DOHH2 (cell line): ENCODE measurements at regions not wholly inside any gene's neighbourhood (a gene's known extent, or its start where the extent isn't known, plus 50 kb on each side); places are given as distances from the start of the nearest gene placed in this dataset.

Experiments
- H3F3A ChIP-seq: fragments of 200-600 bp; sonication (generic), shearing (Covaris generic); 2 replicates; pipeline ENCODE4 v1.6.0; 2016; ENCODE audit warnings: antibody characterized with exemption, mild to moderate bottlenecking; ENCODE audit not compliant: control insufficient read depth, insufficient read depth
- H3K27ac ChIP-seq: fragments of 200-600 bp; sonication (generic); 2 replicates; pipeline ENCODE4 v1.5.1; 2014; ENCODE audit warnings: low read depth, mild to moderate bottlenecking, low read length, moderate library complexity
- H3K27me3 ChIP-seq: fragments of 200-600 bp; sonication (generic); 2 replicates; pipeline ENCODE4 v1.6.1; 2014; ENCODE audit warnings: mild to moderate bottlenecking, low read length, mixed read lengths; ENCODE audit not compliant: control insufficient read depth
- H3K36me3 ChIP-seq: fragments of 200-600 bp; sonication (generic); 2 replicates; pipeline ENCODE4 v1.6.1; 2014; ENCODE audit warnings: mild to moderate bottlenecking, low read length, moderate library complexity, mixed read lengths; ENCODE audit not compliant: control insufficient read depth
- H3K4me1 ChIP-seq: fragments of 200-600 bp; sonication (generic); 2 replicates; pipeline ENCODE4 v1.6.1; 2014; ENCODE audit warnings: mild to moderate bottlenecking, low read length, mixed read lengths; ENCODE audit not compliant: control insufficient read depth
- H3K4me2 ChIP-seq: fragments of 200-600 bp; sonication (generic); 2 replicates; pipeline ENCODE4 v1.6.0; 2014; ENCODE audit warnings: mild to moderate bottlenecking, low read length, moderate library complexity
- H3K4me3 ChIP-seq: fragments of 200-600 bp; sonication (generic); 2 replicates; pipeline ENCODE4 v1.5.1; 2014; ENCODE audit warnings: mild to moderate bottlenecking, low read length, mixed read lengths
- H3K79me2 ChIP-seq: fragments of 200-600 bp; sonication (generic); 2 replicates; pipeline ENCODE4 v1.6.1; 2014; ENCODE audit warnings: mild to moderate bottlenecking, low read length, mixed read lengths; ENCODE audit not compliant: control insufficient read depth
- H3K9me2 ChIP-seq: fragments of 200-600 bp; sonication (generic); replicated peaks from 2 replicates; pipeline ENCODE4 v1.6.1; 2014; ENCODE audit warnings: mild to moderate bottlenecking, low read length, mixed read lengths; ENCODE audit not compliant: control insufficient read depth
- H3K9me3 ChIP-seq: fragments of 200-600 bp; sonication (generic); 2 replicates; pipeline ENCODE4 v1.6.1; 2014; ENCODE audit warnings: antibody characterized with exemption, low read length, mixed read lengths; ENCODE audit not compliant: control insufficient read depth, insufficient read depth
- H4K20me1 ChIP-seq: fragments of 200-600 bp; sonication (generic); 2 replicates; pipeline ENCODE4 v1.6.0; 2014; ENCODE audit warnings: low read depth, mild to moderate bottlenecking, antibody characterized with exemption, low read length, moderate library complexity; ENCODE audit not compliant: control insufficient read depth, insufficient read depth
- CTCF ChIP-seq: fragments of 200-600 bp; sonication (generic); IDR thresholded peaks from one replicate; pipeline ENCODE4 v1.5.1; 2014; ENCODE audit warnings: antibody characterized with exemption, mild to moderate bottlenecking, low read depth, low read length; ENCODE audit not compliant: poor library complexity, severe bottlenecking
- EZH2phosphoT487 ChIP-seq: fragments of 200-600 bp; sonication (generic); IDR thresholded peaks from 2 replicates; pipeline ENCODE4 v1.6.1; 2017; ENCODE audit warnings: borderline replicate concordance, mild to moderate bottlenecking, antibody characterized with exemption, low read length, moderate library complexity, mixed read lengths

DNA sequence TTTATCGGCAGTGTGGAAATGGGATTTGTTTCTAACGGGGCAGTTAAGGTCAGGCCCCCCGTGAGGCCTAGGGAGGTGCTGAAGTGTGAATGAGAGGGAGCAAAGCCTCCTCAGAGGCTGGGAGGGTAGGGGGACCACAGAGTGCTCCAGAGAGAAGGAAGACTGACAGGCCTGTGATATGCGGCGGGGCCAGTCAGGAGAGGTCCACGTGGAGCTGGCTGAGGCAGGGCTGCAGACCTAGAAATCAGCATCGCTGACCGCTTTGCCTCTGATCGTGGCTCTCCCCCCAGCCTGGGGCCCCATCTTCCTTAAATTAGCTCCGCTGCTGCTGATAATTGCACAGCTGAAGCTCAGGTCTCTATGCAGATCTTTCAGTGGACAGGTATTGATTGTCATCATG lies 240.8 kb upstream of the PWP1 start:
- Histone ChIP-seq H3K4me2 (no peak overlapping the region), H3K9me3 (no peaks in the 10 kb centered on the region)
- no peak for TF ChIP-seq EZH2phosphoT487
- no peak for TF ChIP-seq CTCF

GRCh38 chr12:107446476-107446875 lies 239.1 kb upstream of the PWP1 start:
- Histone ChIP-seq H3K27ac (no peak overlapping the region), H3K9me3 (no peaks in the 10 kb centered on the region), H3K27me3 (no peaks in the 10 kb centered on the region), H3K36me3 (no peaks in the 10 kb centered on the region), H4K20me1 (no peaks in the 10 kb centered on the region), H3F3A (no peaks in the 10 kb centered on the region), H3K79me2 (no peaks in the 10 kb centered on the region), H3K4me1 (no peaks in the 10 kb centered on the region), H3K4me2 (no peak overlapping the region), H3K4me3 (no peak overlapping the region), H3K9me2 (no peaks in the 10 kb centered on the region)
- TF ChIP-seq CTCF (no peak), EZH2phosphoT487 (no peak)

More for the DNA sequence above, 240.8 kb upstream of the PWP1 start:
- H4K20me1 ChIP-seq, result no peaks in the 10 kb centered on the region
- no peaks in the 10 kb centered on the region for H3K4me1 ChIP-seq
- no peaks in the 10 kb centered on the region for H3K27me3 ChIP-seq
- H3F3A ChIP-seq, result no peaks in the 10 kb centered on the region
- no peaks in the 10 kb centered on the region for H3K79me2 ChIP-seq
- no peak overlapping the region for H3K27ac ChIP-seq
- H3K4me3 ChIP-seq, result no peak overlapping the region
- no peaks in the 10 kb centered on the region for H3K9me2 ChIP-seq
- H3K36me3 ChIP-seq, result no peaks in the 10 kb centered on the region

DNA sequence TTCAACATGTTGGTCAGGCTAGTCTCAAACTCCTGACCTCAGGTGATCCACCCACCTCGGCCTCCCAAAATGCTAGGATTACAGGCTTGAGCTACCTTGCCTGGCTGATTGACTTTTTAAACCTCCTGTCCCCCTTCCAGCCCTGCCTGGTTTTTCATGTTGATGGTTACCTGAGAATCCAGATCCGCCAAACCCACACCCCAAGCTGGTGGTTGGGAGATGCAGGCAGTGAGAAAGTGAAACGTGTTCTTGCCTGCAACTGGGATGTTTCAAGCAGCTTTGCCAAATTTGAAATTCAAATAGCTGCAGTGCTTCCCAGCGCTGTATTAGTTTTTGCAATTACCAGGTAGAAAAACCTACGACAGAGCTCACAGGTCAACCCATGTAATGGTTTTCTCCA lies 238.3 kb upstream of the PWP1 start:
- no peak for TF ChIP-seq CTCF
- TF ChIP-seq EZH2phosphoT487, result no peak
- H3K9me2 ChIP-seq, result no peaks in the 10 kb centered on the region
- no peaks in the 10 kb centered on the region for H3K36me3 ChIP-seq
- H3K4me3 ChIP-seq, result no peak overlapping the region
- no peaks in the 10 kb centered on the region for H3K79me2 ChIP-seq
- no peak overlapping the region for H3K27ac ChIP-seq
- no peaks in the 10 kb centered on the region for H3K9me3 ChIP-seq
- no peaks in the 10 kb centered on the region for H3F3A ChIP-seq
- no peaks in the 10 kb centered on the region for H3K4me1 ChIP-seq
- H3K27me3 ChIP-seq, result no peaks in the 10 kb centered on the region
- H4K20me1 ChIP-seq, result no peaks in the 10 kb centered on the region
- no peak overlapping the region for H3K4me2 ChIP-seq

DNA sequence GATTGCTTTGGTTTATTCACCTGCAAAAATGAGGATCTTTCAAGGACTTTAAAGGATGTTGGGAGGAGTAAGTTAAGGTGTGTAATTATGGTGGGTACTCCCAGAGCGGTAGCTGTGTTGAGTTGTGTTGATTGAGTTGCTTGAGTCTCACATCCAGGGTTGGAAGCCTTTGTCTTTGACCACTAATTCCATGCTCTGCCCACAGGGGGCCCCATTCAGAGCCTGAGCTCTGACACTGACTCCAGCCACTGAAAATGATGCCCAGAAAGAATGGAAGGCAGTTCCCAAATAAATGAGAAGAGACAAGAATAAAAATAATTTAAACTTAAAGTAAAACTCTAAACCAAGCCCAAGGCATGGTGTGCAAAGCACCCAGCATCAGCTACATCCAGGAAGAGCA lies 237.4 kb upstream of the PWP1 start:
- no peaks in the 10 kb centered on the region for H3F3A ChIP-seq
- H3K79me2 ChIP-seq, result no peaks in the 10 kb centered on the region
- no peaks in the 10 kb centered on the region for H3K27me3 ChIP-seq
- TF ChIP-seq EZH2phosphoT487, result no peak
- peak; percentile 47 for TF ChIP-seq CTCF
- no peaks in the 10 kb centered on the region for H3K9me3 ChIP-seq
- H3K27ac ChIP-seq, result no peak overlapping the region
- H3K4me3 ChIP-seq, result no peak overlapping the region
- H3K4me1 ChIP-seq, result no peaks in the 10 kb centered on the region
- H3K36me3 ChIP-seq, result no peaks in the 10 kb centered on the region
- H3K9me2 ChIP-seq, result no peaks in the 10 kb centered on the region
- no peak overlapping the region for H3K4me2 ChIP-seq
- no peaks in the 10 kb centered on the region for H4K20me1 ChIP-seq
